Endothelial cell of umbilical vein (primary cell): ENCODE measurements at regions not wholly inside any gene's neighbourhood (a gene's known extent, or its start where the extent isn't known, plus 50 kb on each side); places are given as distances from the start of the nearest gene placed in this dataset.

ENCODE experiments used
- CTCF ChIP-seq, 2 donors: IDR thresholded peaks; 1 replicate in 1 of 2; 2 replicates in 1 of 2; pipeline ENCODE4 v1.5.1; 2011; ENCODE audit warnings: low read length in 2 of 2, mild to moderate bottlenecking in 2 of 2, moderate library complexity in 2 of 2, control low read depth in 1 of 2, inconsistent platforms in 1 of 2, low read depth in 1 of 2; ENCODE audit not compliant: insufficient read depth in 1 of 2; ENCODE audit errors: extremely low read depth in 1 of 2
- EZH2 ChIP-seq: IDR thresholded peaks from 2 replicates; pipeline ENCODE4 v1.6.1; 2012; ENCODE audit warnings: borderline replicate concordance, low read depth, mild to moderate bottlenecking, moderate library complexity, low read length, inconsistent platforms; ENCODE audit not compliant: severe bottlenecking
- FOS ChIP-seq: IDR thresholded peaks from 2 replicates; pipeline ENCODE4 v1.6.1; 2011; ENCODE audit warnings: mild to moderate bottlenecking, low read length, moderate library complexity, borderline replicate concordance; ENCODE audit not compliant: insufficient read depth
- GATA2 ChIP-seq: IDR thresholded peaks from 2 replicates; pipeline ENCODE4 v1.7.0; 2011; ENCODE audit warnings: low read depth, mild to moderate bottlenecking, moderate library complexity, mixed read lengths, low read length; ENCODE audit not compliant: insufficient read length, insufficient read depth
- JUN ChIP-seq: IDR thresholded peaks from 2 replicates; pipeline ENCODE4 v1.6.1; 2011; ENCODE audit warnings: borderline replicate concordance, low read depth; ENCODE audit not compliant: insufficient read length, insufficient read depth
- MAX ChIP-seq: IDR thresholded peaks from 2 replicates; pipeline ENCODE4 v1.6.1; 2011; ENCODE audit not compliant: insufficient read depth, insufficient read length
- POLR2A ChIP-seq: IDR thresholded peaks from 2 replicates; pipeline ENCODE4 v1.6.1; 2012; ENCODE audit warnings: low read depth, mild to moderate bottlenecking, control low read depth, low read length
- POLR2AphosphoS5 ChIP-seq: IDR thresholded peaks from 2 replicates; pipeline ENCODE4 v1.6.1; 2012; ENCODE audit warnings: low read depth, mild to moderate bottlenecking, control low read depth, low read length, moderate library complexity; ENCODE audit not compliant: insufficient read depth

GRCh38 chr3:30201715-30202114 lies 404.7 kb upstream of the TGFBR2 start:
- TF ChIP-seq CTCF (IDR thresholded peaks at IDR 0.05; ENCODE audit: extremely low read depth in 1 of 2, insufficient read depth in 1 of 2, low read depth in 1 of 2, low read length in 2 of 2), result no peak
- no peak for TF ChIP-seq POLR2AphosphoS5
- no peak for TF ChIP-seq POLR2A
- no peak for TF ChIP-seq EZH2
- no peak for TF ChIP-seq MAX
- TF ChIP-seq FOS, result peak; percentile 25
- no peak for TF ChIP-seq GATA2
- no peak for TF ChIP-seq JUN
